ENCODE measurements at regions not wholly inside any gene's neighbourhood (a gene's known extent, or its start where the extent isn't known, plus 50 kb on each side); places are given as distances from the start of the nearest gene placed in this dataset.

- no peaks in the 10 kb centered on the region for H3K27me3 ChIP-seq
- no peak overlapping the region for H3K4me3 ChIP-seq
- no peak overlapping the region for H3K27ac ChIP-seq
- no peaks in the 10 kb centered on the region for H3K4me1 ChIP-seq
- TF ChIP-seq POLR2A (IDR thresholded peaks at IDR 0.05), result no peak
- no peak for TF ChIP-seq EP300 (IDR thresholded peaks at IDR 0.05)
- TF ChIP-seq, protein P1, sequence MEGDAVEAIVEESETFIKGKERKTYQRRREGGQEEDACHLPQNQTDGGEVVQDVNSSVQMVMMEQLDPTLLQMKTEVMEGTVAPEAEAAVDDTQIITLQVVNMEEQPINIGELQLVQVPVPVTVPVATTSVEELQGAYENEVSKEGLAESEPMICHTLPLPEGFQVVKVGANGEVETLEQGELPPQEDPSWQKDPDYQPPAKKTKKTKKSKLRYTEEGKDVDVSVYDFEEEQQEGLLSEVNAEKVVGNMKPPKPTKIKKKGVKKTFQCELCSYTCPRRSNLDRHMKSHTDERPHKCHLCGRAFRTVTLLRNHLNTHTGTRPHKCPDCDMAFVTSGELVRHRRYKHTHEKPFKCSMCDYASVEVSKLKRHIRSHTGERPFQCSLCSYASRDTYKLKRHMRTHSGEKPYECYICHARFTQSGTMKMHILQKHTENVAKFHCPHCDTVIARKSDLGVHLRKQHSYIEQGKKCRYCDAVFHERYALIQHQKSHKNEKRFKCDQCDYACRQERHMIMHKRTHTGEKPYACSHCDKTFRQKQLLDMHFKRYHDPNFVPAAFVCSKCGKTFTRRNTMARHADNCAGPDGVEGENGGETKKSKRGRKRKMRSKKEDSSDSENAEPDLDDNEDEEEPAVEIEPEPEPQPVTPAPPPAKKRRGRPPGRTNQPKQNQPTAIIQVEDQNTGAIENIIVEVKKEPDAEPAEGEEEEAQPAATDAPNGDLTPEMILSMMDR (IDR thresholded peaks at IDR 0.05), result no peak
- no peaks in the 10 kb centered on the region for H3K9me3 ChIP-seq
- H3K36me3 ChIP-seq, result no peaks in the 10 kb centered on the region
- 62 to 79% methylated on average over 8 of the region's 8 CpGs for WGBS, 2 donors
- DNase-seq (ENCODE audit: low spot score in 2 of 2), result no peak
Observed at GRCh38 chr17:36740157-36740556, 138.8 kb downstream of the MRM1 start.

- WGBS, 2 donors, result 83 to 86% methylated on average over 6 of the region's 6 CpGs
- no peaks in the 10 kb centered on the region for H3K27me3 ChIP-seq
- DNase-seq (ENCODE audit: low spot score in 2 of 2), result no peak
- TF ChIP-seq POLR2A (IDR thresholded peaks at IDR 0.05) (no peak), EP300 (IDR thresholded peaks at IDR 0.05) (no peak)
- TF ChIP-seq, protein P1 (IDR thresholded peaks at IDR 0.05), result no peak
- no peak overlapping the region for H3K4me3 ChIP-seq
- no peak overlapping the region for H3K27ac ChIP-seq
- no peaks in the 10 kb centered on the region for H3K4me1 ChIP-seq
- H3K36me3 ChIP-seq, result no peaks in the 10 kb centered on the region
- no peaks in the 10 kb centered on the region for H3K9me3 ChIP-seq
Observed at GRCh38 chr17:36741019-36741902, 139.9 kb downstream of the MRM1 start.

DNA sequence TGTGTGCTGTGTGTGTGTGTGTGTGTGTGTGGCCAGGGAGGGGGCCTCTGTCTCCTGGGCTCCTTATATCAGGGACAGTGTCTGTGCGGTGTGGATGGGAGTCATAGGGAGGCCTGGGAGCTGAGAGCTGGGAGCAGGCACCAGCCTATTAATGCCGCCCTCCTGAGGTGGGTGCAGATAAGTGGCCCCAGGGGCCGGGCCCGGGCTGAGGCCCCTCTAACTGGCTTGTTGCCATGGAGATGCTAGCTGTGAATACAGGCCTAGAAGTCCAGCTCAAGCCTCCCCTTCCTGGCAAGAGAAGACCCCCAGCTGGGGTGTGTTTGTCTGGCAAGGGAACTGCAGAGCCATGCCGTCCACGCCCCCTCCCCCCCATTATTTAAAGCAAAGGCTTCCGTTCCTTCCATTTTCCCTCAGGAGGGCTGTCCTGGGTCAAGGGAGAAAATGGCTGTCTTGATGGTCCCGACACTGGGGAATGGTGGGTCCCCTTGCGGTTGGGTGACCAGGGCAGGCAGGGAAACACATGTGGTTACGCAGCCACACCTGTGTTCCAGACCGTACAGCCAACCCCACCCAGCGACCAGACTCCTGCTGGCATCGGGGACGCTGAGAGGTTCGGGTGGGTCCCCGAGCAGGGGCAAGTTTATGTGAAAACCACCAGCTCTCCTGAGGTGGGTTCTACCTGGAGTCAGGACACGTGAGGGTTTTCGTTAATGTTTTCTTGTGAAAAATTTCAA is 141.1 kb downstream of the MRM1 start:
- Histone ChIP-seq H3K4me3 (no peak overlapping the region), H3K27me3 (no peaks in the 10 kb centered on the region), H3K36me3 (no peaks in the 10 kb centered on the region), H3K9me3 (no peaks in the 10 kb centered on the region), H3K4me1 (no peaks in the 10 kb centered on the region), H3K27ac (no peak overlapping the region)
- DNase-seq (ENCODE audit: low spot score in 2 of 2), result no peak
- TF ChIP-seq EP300 (IDR thresholded peaks at IDR 0.05) (no peak), POLR2A (IDR thresholded peaks at IDR 0.05) (no peak)
- TF ChIP-seq, protein P1 (IDR thresholded peaks at IDR 0.05), result no peak
- WGBS, 2 donors, result 55% methylated on average over 16 to 18 of the region's 18 CpGs

- Histone ChIP-seq H3K4me1 (no peaks in the 10 kb centered on the region), H3K36me3 (no peaks in the 10 kb centered on the region), H3K9me3 (no peaks in the 10 kb centered on the region), H3K4me3 (no peak overlapping the region), H3K27me3 (no peaks in the 10 kb centered on the region), H3K27ac (no peak overlapping the region)
- DNase-seq (ENCODE audit: low spot score in 2 of 2), result no peak
- WGBS, 2 donors, result 71 to 77% methylated on average over 7 of the region's 7 CpGs
- no peak for TF ChIP-seq EP300 (IDR thresholded peaks at IDR 0.05)
- no peak for TF ChIP-seq POLR2A (IDR thresholded peaks at IDR 0.05)
- TF ChIP-seq, protein P1 (IDR thresholded peaks at IDR 0.05), result no peak
Observed at GRCh38 chr17:36743130-36743529, 141.7 kb downstream of the MRM1 start.

All from tibial nerve (tissue), 4 donors.